ENCODE measurements at regions not wholly inside any gene's neighbourhood (a gene's known extent, or its start where the extent isn't known, plus 50 kb on each side); places are given as distances from the start of the nearest gene placed in this dataset.

GRCh38 chr11:104275992-104276391 is 112.0 kb upstream of the PDGFD start:
- intact Hi-C loops (cut with DNase I; ENCODE audit: low total_unique reads): no loop called here
- Histone ChIP-seq H3K9me3 (no peaks in the 10 kb centered on the region), H3K4me1 (no peaks in the 10 kb centered on the region), H3K27me3 (replicated peaks in 1 of 7) (no peaks in the 10 kb centered on the region), H3K36me3 (no peaks in the 10 kb centered on the region), H3K27ac (no peak overlapping the region), H3K4me3 (no peak overlapping the region)
- WGBS, 5 donors: 27 to 44% (median 38%) methylated on average over 2 of the region's 2 CpGs
- DNase-seq: no peak
- no peak for TF ChIP-seq POLR2AphosphoS5 (IDR thresholded peaks at IDR 0.05)
- TF ChIP-seq, protein P1, sequence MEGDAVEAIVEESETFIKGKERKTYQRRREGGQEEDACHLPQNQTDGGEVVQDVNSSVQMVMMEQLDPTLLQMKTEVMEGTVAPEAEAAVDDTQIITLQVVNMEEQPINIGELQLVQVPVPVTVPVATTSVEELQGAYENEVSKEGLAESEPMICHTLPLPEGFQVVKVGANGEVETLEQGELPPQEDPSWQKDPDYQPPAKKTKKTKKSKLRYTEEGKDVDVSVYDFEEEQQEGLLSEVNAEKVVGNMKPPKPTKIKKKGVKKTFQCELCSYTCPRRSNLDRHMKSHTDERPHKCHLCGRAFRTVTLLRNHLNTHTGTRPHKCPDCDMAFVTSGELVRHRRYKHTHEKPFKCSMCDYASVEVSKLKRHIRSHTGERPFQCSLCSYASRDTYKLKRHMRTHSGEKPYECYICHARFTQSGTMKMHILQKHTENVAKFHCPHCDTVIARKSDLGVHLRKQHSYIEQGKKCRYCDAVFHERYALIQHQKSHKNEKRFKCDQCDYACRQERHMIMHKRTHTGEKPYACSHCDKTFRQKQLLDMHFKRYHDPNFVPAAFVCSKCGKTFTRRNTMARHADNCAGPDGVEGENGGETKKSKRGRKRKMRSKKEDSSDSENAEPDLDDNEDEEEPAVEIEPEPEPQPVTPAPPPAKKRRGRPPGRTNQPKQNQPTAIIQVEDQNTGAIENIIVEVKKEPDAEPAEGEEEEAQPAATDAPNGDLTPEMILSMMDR (IDR thresholded peaks at IDR 0.05 in 8 of 11, conservative IDR thresholded peaks at IDR 0.05 in 3 of 11): no peak
- no peak for TF ChIP-seq POLR2A (IDR thresholded peaks at IDR 0.05)

- TF ChIP-seq POLR2AphosphoS5 (IDR thresholded peaks at IDR 0.05) (no peak), POLR2A (IDR thresholded peaks at IDR 0.05) (no peak)
- TF ChIP-seq, protein P1 (IDR thresholded peaks at IDR 0.05 in 8 of 11, conservative IDR thresholded peaks at IDR 0.05 in 3 of 11): no peak
- Histone ChIP-seq H3K36me3 (no peaks in the 10 kb centered on the region), H3K27ac (no peak overlapping the region), H3K27me3 (replicated peaks in 1 of 7) (no peaks in the 10 kb centered on the region), H3K9me3 (no peaks in the 10 kb centered on the region), H3K4me3 (no peak overlapping the region), H3K4me1 (no peaks in the 10 kb centered on the region)
- intact Hi-C loops (cut with DNase I; ENCODE audit: low total_unique reads): no loop called here
- WGBS, 5 donors: 40 to 66% (median 46%) methylated on average over 2 of the region's 2 CpGs
- no peak for DNase-seq
Measured at GRCh38 chr11:104260456-104260855, 96.5 kb upstream of the PDGFD start.

GRCh38 chr11:104259121-104259610 is 95.2 kb upstream of the PDGFD start:
- H3K27me3 ChIP-seq (replicated peaks in 1 of 7): no peaks in the 10 kb centered on the region
- intact Hi-C loops (cut with DNase I; ENCODE audit: low total_unique reads): no loop called here
- H3K4me3 ChIP-seq: no peak overlapping the region
- H3K27ac ChIP-seq: no peak overlapping the region
- H3K9me3 ChIP-seq: no peaks in the 10 kb centered on the region
- no peaks in the 10 kb centered on the region for H3K36me3 ChIP-seq
- TF ChIP-seq POLR2A (IDR thresholded peaks at IDR 0.05): no peak
- TF ChIP-seq, protein P1 (IDR thresholded peaks at IDR 0.05 in 8 of 11, conservative IDR thresholded peaks at IDR 0.05 in 3 of 11): no peak
- TF ChIP-seq POLR2AphosphoS5 (IDR thresholded peaks at IDR 0.05): no peak
- 64 to 69% (median 66%) methylated on average over 4 of the region's 4 CpGs for WGBS, 5 donors
- no peaks in the 10 kb centered on the region for H3K4me1 ChIP-seq
- no peak for DNase-seq

GRCh38 chr11:104256525-104256924 is 92.6 kb upstream of the PDGFD start:
- H3K27ac ChIP-seq: no peak overlapping the region
- intact Hi-C loops (cut with DNase I; ENCODE audit: low total_unique reads): no loop called here
- no peak overlapping the region for H3K4me3 ChIP-seq
- H3K36me3 ChIP-seq: no peaks in the 10 kb centered on the region
- H3K4me1 ChIP-seq: no peaks in the 10 kb centered on the region
- no peaks in the 10 kb centered on the region for H3K9me3 ChIP-seq
- no peaks in the 10 kb centered on the region for H3K27me3 ChIP-seq (replicated peaks in 1 of 7)
- TF ChIP-seq POLR2A (IDR thresholded peaks at IDR 0.05) (no peak), POLR2AphosphoS5 (IDR thresholded peaks at IDR 0.05) (no peak)
- TF ChIP-seq, protein P1 (IDR thresholded peaks at IDR 0.05 in 8 of 11, conservative IDR thresholded peaks at IDR 0.05 in 3 of 11): no peak
- DNase-seq: no peak
- 73 to 91% (median 80%) methylated on average over 2 of the region's 2 CpGs for WGBS, 5 donors
